ENCODE measurements at regions not wholly inside any gene's neighbourhood (a gene's known extent, or its start where the extent isn't known, plus 50 kb on each side); places are given as distances from the start of the nearest gene placed in this dataset.
"Not testable (repeated sequence)": the region's sequence is repeated elsewhere in the genome, so short reads cannot be mapped to it uniquely, and the experiment has no call there.

DNA sequence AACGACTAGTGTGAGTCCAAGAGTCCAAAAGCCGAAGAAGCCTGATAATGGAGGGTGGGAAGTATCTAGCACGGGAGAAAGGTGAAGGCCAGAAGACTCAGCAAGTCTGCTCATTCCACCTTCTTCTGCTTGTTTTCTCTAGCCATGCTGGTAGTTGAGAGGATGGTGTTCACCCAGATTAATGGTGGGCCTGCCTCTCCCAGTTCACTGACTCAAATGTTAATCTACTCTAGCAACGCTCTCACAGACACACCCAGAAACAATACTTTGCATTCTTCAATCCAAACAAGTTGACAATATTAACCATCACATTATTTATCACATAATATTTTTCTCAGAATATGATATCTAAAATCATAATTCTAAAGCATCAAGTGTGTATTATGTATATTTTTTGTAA lies 1055.1 kb upstream of the PCDH10 start:
- no peak for DNase-seq (ENCODE audit: low read depth in 2 of 2)

DNA sequence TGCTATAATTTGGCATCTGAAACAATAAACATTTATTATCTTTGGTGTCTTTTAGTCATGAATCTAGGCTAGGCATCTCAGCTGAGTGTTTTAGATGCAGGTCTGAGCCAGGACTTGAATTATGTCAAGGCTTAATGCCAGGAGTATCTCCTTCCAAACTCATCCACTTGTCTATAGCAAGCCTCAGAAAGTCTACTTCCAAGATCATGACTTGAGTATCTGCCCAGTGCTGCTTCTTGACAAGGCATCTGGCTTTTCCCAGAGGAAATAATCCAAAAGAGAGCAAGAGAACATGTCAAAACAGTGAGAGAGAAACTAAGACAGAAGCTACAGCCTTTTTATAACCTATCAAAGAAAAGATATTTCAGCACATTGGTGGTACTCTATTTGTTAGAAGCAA lies 1052.1 kb upstream of the PCDH10 start:
- no peak for DNase-seq (ENCODE audit: low read depth in 2 of 2)

DNA sequence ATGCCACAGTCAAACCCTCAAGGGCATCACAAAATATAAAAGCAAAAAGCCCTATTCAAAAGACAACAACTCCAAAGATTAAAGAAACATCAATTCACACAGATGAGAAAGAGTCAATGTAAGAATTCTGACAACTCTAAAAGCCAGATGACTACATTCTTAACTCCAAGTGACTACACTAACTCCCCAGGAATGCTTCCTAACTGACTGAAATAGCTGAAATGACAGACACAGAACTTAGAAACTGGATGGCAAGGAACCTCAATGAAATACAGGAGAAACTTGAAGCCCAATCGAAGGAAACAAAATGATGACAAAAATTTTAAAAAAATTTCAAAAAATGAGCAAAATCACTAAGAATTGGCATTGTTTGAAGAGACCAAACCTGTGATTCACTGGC lies 1047.6 kb upstream of the PCDH10 start:
- peak; percentile 34 to 35 for DNase-seq (ENCODE audit: low read depth in 2 of 2)

DNA sequence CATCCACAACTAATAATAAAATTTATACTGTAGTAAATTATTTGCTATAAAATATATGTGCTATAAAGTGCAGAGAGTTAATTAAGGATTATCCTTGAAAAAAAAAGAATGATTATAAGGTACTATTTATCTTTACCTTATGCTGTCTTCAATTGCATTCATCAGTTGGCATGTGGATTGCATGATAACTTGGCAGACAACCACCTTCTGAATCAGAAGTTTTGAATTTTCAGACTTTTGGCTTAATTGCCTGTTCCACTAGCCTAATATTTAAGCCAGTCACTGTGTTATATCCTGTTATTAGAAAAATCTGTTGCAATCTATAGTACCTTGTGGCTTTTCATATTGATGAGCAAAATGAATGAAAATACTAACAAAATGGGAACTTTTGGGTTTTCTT lies 1040.3 kb upstream of the PCDH10 start:
- peak; percentile 41 to 51 for DNase-seq (ENCODE audit: low read depth in 2 of 2)

DNA sequence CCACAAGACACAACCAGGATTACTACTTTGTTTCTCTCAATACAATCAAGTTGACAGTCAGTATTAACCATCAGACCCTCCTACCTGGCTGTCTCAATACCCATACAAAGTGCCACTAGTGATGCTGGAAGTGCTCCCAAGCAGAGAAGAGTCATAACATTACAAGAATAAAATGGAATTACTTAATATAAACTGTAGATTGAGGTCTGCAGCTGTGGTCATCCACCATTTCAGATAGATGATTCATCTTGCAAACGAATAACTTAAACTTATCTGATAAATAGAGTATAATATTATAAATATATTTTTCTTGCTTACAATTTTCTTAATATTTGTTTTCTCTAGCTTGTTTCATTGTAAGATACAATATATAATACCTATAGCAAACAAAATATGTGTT lies 1034.2 kb upstream of the PCDH10 start:
- no peak for DNase-seq (ENCODE audit: low read depth in 2 of 2)

DNA sequence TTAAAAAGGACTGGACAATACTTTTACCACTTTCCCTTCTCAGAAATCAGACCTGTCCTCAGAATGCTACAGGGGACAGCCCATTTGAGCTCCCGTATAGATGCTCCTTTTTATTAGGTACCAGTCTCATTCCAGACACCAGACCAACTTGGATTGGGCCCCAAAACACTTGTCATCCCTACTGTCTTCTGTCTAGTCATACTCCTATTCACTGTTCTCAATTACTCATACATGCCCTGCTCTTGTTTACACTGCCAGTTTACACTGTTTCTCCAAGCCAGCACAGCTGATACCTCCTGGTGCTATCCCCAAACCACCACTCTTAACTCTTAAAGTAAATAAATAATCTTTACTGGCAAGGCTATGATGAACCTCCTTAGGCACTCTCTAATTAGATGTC lies 1026.4 kb upstream of the PCDH10 start:
- not testable (repeated sequence) for DNase-seq (ENCODE audit: low read depth in 2 of 2)

DNA sequence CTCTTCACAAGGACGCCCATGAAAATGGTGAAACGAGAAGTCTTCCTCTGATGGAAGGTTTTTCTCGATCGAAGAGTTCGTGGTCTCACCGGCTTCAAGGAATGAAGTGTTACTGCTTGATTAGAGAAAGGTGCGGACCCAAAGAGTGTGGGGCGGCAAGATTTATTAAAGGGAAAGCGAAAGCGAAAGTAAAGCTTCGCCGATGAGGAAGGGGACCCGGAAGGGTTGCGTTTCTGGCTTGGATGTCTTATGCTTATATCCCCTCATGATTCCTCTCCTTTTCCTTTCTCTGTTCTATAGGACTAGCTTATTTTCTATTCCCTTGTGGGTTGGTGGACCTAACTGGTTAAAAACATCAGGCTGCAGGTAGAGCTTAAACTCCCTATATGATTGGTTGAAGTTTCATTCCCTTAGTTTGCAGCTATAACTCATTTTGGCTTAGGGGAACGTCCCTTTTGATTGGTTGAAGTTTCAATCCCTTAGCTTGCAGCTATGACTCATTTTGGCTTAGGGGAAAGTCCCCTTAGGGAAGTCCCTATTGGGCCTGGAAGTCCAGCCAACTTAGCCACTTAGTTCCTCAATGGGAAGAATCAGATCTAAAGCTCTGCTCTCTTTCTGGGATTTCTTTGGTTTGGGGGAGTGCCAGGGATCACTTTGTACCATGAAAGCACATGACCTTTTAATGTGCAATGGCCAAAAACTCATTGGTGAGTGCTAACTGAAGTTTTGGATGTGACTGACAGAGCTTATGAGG lies 1025.0 kb upstream of the PCDH10 start:
- no peak for DNase-seq (ENCODE audit: low read depth in 2 of 2)

DNA sequence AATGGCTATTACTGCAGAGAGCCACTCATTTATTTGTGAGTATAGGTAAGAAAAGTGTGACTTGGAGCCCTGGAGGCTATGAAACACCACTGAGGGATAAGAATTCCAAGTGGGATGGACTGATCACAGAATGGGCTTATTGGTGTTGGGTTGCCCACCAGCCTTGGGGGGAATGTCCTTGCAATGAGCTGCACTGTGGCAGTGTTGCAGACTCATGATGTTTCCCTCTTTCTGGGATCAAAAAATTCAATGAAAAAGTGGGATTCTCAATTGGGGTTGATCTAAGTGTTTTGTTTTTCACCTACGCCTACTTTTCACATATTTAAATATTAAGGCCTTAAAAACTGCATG lies 1024.5 kb upstream of the PCDH10 start:
- DNase-seq (ENCODE audit: low read depth in 2 of 2) = no peak

DNA sequence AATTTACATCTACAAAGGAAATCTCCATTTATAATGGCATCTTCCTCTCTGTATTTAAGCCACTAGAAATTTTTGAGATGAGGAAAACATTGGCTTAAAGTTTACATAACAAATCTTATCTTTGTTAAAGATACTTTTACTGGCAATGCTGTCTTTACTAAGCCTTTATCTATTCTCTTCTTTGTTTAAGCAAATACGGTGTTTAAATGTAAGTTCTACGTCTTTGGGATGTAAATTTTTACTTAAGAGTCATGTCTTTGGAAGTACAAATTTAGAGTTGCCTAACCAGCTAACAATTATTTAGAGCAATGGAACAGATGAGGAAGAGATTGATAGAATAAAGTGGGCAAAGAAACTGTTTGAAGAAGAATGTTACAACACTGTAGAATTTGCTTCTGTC lies 1024.0 kb upstream of the PCDH10 start:
- DNase-seq (ENCODE audit: low read depth in 2 of 2) = no peak

DNA sequence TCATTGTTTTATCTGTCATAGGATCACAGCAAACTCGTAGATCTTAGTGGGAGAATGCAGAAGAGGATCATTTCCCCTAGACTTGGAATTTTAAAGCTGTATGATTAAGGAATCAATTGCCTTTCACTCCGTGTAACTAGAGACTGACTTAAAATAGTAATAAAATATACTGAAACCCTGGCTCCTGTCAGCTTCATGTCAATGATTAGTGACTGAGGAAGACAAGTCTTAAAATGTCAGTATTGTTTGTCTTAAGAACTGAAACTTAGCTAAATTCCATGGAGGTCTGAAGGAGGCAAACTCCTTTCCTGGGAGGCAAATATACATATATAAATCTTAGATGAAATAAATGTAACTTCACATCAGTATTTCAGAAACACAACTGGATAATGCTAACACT lies 1016.7 kb upstream of the PCDH10 start:
- DNase-seq (ENCODE audit: low read depth in 2 of 2) = no peak

DNA sequence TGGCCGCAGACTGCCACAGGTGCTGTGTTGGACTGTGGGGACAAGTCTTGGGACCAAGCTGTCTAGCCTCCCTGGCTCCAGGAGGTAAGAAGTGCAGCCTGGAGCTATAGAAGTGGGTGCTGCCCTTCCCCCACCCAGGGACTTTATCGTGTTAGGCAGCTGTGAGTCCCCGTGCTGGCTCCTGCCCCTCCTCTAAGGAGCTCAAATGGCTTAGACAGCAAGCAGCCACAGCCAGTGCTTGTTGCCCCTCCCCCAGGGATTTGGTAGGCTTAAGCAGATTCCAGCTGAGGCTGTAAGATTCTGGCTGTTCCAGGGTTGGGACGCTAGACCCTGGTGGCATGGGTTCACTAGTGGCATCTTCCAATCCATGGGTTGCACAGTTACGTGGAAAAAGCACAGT lies 979.4 kb upstream of the PCDH10 start:
- DNase-seq (ENCODE audit: low read depth in 2 of 2) = no peak

DNA sequence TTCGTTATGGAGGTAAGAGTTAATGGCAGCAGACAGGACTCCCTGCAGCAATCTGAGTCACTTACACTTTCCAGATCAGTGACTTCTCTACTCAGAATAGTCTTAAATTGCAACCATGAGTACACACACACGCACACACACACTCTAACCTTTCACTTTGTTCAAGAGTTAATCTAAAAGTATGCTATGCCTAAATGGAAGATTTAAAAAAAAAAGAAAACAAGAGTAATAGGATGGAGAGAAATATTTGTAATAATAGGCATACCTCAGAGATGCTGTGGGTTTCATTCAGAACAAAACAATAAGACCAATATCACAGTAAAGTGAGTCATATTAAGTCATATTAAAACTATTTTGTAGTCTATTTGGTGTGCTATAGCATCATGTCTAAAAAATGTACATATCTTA lies 969.1 kb upstream of the PCDH10 start:
- DNase-seq (ENCODE audit: low read depth in 2 of 2) = peak; percentile 42 to 55

DNA sequence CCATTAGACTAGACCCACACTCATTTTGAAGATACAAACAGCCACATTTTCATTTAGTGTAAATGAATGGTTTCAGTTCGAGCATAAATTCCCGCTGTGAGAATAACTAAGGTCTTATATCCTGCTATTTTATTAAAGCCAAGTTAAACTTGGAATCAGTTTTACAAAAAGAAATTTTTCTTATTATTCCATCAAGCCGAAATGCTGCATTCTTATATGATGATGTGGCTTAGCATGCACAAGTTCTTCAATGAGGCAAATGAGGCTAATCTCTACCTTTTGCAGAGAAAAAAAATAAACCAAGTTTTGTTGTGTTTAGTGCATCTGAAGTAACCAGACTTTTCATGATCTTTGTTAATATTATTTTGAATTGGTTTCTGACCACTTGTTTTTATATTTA lies 953.9 kb upstream of the PCDH10 start:
- peak in 1 of 2 experiments; percentile 4 for DNase-seq (ENCODE audit: low read depth in 2 of 2)

DNA sequence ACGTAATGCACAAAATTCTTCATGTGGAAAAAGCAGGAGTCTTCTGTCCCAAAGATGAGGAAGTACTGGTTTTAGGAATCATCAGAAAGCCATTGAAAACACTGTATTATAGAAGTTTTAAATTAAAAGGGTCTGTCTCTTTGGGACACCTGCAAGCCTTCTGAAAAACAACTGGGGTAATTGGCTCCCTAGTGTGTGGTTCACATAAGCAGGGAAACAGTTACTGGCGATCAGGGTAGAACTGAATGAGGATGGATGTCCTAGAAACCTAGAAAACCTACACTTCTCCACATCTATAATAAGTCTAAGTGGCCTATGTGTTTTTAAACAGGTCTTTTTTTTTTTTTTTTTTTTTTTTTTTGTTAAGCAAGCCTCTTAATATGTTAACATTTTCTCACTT lies 945.5 kb upstream of the PCDH10 start:
- DNase-seq (ENCODE audit: low read depth in 2 of 2) = no peak

DNA sequence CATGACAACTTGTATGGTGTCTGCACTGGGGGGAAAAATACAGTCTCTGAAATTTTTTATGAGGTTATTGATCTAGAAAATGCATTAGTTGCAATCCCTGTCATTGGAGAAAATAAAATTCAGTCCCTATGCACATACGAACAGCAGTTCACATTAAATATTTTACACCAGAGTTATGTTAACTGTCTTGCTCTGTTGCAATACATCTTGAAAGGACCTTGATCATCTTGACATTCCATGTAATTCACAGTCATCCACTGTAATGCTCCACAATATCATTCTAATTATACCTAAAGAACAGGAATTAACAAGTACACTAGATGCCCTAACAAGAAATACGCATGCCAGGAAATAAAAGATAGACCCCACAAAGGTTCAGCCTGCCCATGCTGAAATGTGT lies 934.6 kb upstream of the PCDH10 start:
- DNase-seq (ENCODE audit: low read depth in 2 of 2) = no peak

DNA sequence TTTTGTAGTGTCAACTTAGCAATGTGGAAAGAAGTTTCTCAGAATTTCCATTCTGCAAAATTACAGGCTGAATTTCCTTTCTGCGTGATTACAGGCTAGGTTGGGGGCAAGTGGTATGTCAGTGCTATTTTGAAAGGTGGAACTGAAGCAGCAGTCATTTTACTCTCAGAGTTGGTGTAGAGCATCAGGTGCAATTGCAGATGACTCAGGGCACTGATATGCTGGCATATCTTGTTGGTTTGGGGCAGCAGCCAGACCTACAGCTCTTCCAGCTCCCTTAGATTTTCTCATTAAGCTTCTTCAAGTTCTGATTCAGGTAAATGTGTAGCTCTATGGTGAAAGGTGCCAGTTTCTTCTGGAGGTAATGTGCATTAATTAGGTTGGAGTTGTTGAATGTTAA lies 930.7 kb upstream of the PCDH10 start:
- DNase-seq (ENCODE audit: low read depth in 2 of 2) = no peak

DNA sequence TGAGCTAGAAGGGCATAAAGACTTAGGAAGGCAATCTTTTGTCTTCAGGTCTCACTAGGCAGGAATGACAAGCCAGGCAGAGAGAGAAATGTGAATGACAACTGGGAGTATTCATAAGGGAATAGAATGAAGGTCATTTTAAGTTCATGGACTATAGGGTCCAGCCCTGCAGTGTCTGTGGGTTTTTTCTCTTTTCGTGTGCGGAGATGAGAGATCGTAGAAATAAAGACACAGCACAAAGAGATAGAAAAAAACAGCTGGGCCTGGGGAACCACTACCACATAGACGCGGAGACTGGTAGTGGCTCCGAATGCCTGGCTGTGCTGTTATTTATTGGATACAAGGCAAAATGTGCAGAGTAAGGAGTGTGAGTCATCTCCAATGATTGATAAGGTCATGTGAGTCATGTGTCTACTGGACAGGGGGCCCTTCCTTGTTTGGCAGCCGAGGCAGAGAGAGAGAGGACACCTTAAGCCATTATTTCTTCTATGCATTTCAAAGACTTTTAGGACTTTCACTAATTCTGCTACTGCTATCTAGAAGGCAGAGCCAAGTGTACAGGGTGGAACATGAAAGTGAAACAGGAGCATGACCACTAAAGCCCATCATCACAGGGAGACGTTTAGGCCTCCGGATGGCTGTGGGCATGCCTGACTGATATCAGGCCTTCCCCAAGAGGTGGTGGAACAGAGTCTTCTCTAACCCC lies 921.8 kb upstream of the PCDH10 start:
- DNase-seq (ENCODE audit: low read depth in 2 of 2) = no peak

DNA sequence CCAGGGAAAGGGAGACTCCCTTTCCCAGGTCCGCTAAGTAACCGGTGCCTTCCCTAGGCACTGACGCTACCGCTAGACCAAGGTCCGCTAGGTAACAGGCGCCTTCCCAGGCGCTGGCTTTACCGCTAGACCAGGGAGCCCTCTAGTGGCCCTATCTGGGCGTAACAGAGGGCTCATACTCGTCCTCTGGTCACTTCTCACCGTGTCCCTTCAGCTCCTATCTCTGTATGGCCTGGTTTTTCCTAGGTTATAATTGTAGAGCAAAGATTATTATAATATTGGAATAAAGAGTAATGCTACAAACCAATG lies 921.3 kb upstream of the PCDH10 start:
- peak in 1 of 2 experiments; percentile 3 for DNase-seq (ENCODE audit: low read depth in 2 of 2)

DNA sequence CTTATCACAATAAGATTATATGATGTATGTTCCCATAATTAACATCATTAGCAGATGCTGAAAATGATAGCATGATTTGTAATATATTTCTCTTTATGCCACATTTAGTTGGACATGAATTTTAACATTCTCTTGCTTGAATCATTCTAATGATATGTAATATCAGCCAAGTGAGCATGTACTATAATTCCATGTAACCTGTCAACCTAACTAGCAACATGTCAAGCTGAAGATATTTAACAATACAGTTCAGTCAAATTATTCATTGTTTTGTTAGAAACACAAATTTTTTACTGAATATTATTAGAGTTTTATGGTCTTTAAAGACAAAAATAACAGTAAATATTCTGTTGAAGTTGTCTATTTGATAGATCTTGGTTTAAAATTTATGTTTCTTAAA lies 920.4 kb upstream of the PCDH10 start:
- DNase-seq (ENCODE audit: low read depth in 2 of 2) = no peak

DNA sequence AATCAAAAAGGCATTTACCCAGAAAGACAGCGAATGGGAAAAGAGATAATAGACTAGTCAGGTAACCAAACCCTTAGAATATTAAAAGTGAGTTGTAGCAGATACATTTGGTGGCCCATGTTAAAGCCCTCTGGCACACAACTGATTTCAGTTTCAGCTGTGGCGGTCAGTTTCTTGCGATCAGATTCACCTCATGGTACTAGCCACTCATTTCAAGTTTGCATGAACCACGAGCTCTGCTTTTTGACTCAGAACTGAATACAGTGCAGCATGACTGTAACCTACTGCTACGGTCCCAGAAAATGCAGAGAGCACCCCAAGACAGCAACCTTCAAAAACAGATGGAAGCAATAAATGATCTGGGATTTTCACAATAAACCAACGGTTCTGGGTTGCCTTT lies 919.1 kb upstream of the PCDH10 start:
- no peak for DNase-seq (ENCODE audit: low read depth in 2 of 2)

DNA sequence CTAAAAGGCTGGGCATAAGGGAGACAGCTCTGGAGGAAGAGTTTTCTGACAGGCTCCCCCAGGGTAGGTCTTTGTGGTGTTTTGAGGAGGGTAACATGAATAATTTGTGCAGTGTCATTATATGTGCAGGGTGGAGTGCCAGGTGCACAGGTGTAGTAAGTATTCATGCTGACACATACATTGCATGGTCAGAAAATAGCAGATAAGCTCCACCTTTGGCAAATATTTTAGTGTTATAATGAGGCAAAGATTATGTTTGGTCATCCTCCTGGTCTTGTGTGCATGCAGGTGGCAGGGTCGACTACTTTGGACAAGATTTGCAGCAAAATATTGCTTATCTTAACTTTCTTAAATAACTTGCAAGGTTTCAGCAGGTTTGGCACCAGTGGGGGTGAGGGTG lies 910.4 kb upstream of the PCDH10 start:
- DNase-seq (ENCODE audit: low read depth in 2 of 2) = no peak

DNA sequence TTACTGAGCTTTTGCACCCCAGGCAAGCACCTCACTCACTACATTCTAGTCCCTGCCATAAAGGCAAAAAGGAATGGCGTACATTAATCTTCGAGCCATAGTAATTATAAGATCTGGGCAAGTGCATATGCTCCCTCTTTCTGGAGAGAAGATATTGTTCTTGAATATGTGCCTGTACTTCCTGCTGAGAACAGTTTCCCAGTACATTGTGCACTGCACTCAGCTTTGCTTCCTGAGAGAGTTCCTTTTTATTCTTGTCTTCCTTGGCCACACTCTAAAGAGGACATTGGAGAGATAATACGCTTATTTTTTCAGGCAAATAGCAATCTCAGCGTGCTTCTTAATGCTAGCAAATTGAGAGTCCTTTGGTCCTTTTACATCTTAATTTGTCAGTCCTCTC lies 909.0 kb upstream of the PCDH10 start:
- DNase-seq (ENCODE audit: low read depth in 2 of 2) = no peak

DNA sequence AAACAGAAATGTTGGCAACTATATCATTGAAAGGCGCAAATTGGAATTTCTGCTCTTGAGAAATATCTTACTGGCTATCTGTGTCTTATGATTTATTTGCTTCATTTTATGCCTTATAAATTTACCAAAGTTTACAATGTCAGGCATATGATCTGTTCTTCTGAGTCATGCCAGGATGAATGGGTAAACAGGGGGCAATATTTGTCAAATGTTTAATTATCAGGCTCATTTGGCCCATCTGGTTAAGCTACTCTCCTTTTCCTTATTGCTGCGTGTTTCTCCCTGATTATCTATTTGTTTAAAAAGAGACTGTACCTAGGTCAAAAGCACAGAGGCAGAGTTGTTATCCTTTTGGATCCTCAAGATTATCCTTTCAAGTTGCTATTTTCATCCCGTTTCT lies 903.8 kb upstream of the PCDH10 start:
- no peak for DNase-seq (ENCODE audit: low read depth in 2 of 2)

DNA sequence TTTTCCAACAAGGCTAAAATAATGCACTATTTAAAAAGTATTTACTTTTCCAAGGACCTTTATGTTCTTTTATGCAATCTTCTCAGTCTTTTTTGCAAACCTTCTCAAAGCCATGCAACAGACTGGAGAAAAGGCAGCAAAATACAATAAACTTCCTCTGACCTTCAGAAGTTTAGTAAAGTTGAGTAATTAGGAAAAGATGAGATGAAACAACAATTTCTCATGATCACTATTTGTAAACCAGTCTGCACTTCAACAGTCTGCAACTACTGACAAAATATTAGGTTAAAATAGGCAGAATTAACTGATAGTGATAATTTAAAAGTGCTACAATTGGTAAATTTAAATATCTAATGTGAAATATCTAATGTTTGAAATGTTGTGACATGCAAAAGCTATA lies 884.9 kb upstream of the PCDH10 start:
- no peak for DNase-seq (ENCODE audit: low read depth in 2 of 2)
